HCT116 (cell line): ENCODE measurements at regions not wholly inside any gene's neighbourhood (a gene's known extent, or its start where the extent isn't known, plus 50 kb on each side); places are given as distances from the start of the nearest gene placed in this dataset.

ENCODE experiments used
- ATAC-seq: fragments of 200-7000 bp; cut with Tn5 transposase; 2 replicates; pipeline ENCODE4 v1.9.1; 2020; ENCODE audit warnings: mild to moderate bottlenecking, moderate library complexity
- BruUV-seq: library from RNA; stranded (reverse); fragments of 400-500 nt; replicated peaks from 2 replicates; lab custom pipeline; 2021; lab: Mats Ljungman, UMichigan
- CTCF ChIA-PET: fragments of 300-600 bp; sonication (Branson Sonifier 250); formaldehyde crosslinking; loops from one replicate; lab custom pipeline; 2021; ENCODE audit warnings: antibody characterized with exemption; lab: Charles Lee
- POLR2A ChIA-PET: fragments of 300-600, 350-600 bp; sonication (Branson Sonifier 250); formaldehyde crosslinking; loops from one replicate; lab custom pipeline; 2021; ENCODE audit warnings: antibody characterized with exemption; lab: Charles Lee
- RAD21 ChIA-PET, 2 experiments: fragments of 300-600 bp; sonication (Branson Sonifier 250); formaldehyde crosslinking; loops; one replicate each; lab custom pipeline; 2023; ENCODE audit warnings: low total read pairs in 2 of 2; ENCODE audit not compliant: uncharacterized antibody in 2 of 2, unreplicated experiment in 2 of 2, low non-redundant PET in 1 of 2; lab: Charles Lee
- DNase-seq: peaks from one replicate; pipeline ENCODE4 v3.0.0-alpha.2; 2010; ENCODE audit warnings: low read depth, low spot score
- H2AFZ ChIP-seq: fragments of 200-600 bp; shearing (Covaris generic), sonication (generic); 2 replicates; pipeline ENCODE4 v1.6.1; 2017; ENCODE audit warnings: low read depth, mixed run types, mixed read lengths, antibody characterized with exemption, low read length; ENCODE audit not compliant: poor library complexity, severe bottlenecking
- H3K27ac ChIP-seq: 2 replicates; pipeline ENCODE4 v1.5.1; 2012; ENCODE audit warnings: low read depth, low read length
- H3K27me3 ChIP-seq: fragments of 200-600 bp; sonication (generic); 2 replicates; pipeline ENCODE4 v1.6.1; 2016; ENCODE audit warnings: mixed run types, low read length, mixed read lengths; ENCODE audit not compliant: insufficient read depth
- H3K36me3 ChIP-seq, 2 experiments: fragments of 200-500 bp in 1 of 2; fragments of 200-600 bp in 1 of 2; sonication (Bioruptor generic) in 1 of 2; sonication (generic) in 1 of 2; 2 replicates each; pipeline versions ENCODE4 v1.5.1 to v1.6.1; 2014 to 2016; ENCODE audit warnings: low read length in 2 of 2, inconsistent platforms in 1 of 2, mixed read lengths in 1 of 2, mixed run types in 1 of 2; ENCODE audit not compliant: insufficient read depth in 2 of 2, control insufficient read depth in 1 of 2
- H3K4me1 ChIP-seq, 2 experiments: fragments of 200-600 bp in 1 of 2; sonication (generic) in 1 of 2; 2 replicates each; pipeline versions ENCODE4 v1.5.1 to v1.6.1; 2012 to 2017; ENCODE audit warnings: low read length in 2 of 2, inconsistent platforms in 1 of 2, mild to moderate bottlenecking in 1 of 2, mixed read lengths in 1 of 2, mixed run types in 1 of 2, moderate library complexity in 1 of 2; ENCODE audit not compliant: insufficient read depth in 2 of 2, control insufficient read depth in 1 of 2
- H3K4me2 ChIP-seq: fragments of 200-600 bp; sonication (generic); 2 replicates; pipeline ENCODE4 v1.6.1; 2017; ENCODE audit warnings: mixed run types, low read length, mixed read lengths
- H3K4me3 ChIP-seq, 2 experiments: fragments of 200-600 bp in 1 of 2; sonication (generic) in 1 of 2; replicated peaks in 1 of 2; 2 replicates each; pipeline ENCODE4 v1.5.1; 2011 to 2016; ENCODE audit warnings: low read length in 2 of 2, control low read depth in 1 of 2, low read depth in 1 of 2, mild to moderate bottlenecking in 1 of 2, mixed read lengths in 1 of 2, mixed run types in 1 of 2
- H3K79me2 ChIP-seq: fragments of 200-600 bp; sonication (generic); 2 replicates; pipeline ENCODE4 v1.6.1; 2017; ENCODE audit warnings: mild to moderate bottlenecking, mixed run types, low read length, moderate library complexity, mixed read lengths; ENCODE audit not compliant: insufficient read depth
- H3K9ac ChIP-seq: fragments of 200-600 bp; sonication (generic); 2 replicates; pipeline ENCODE4 v1.6.1; 2016; ENCODE audit warnings: low read length, mixed read lengths
- H3K9me2 ChIP-seq: fragments of 200-600 bp; sonication (generic), shearing (Covaris generic); 2 replicates; pipeline ENCODE4 v1.6.1; 2017; ENCODE audit warnings: mixed run types, mild to moderate bottlenecking, moderate library complexity; ENCODE audit not compliant: insufficient read depth
- H3K9me3 ChIP-seq, 2 experiments: fragments of 200-500 bp in 1 of 2; fragments of 200-600 bp in 1 of 2; sonication (Bioruptor generic) in 1 of 2; sonication (generic) in 1 of 2; 2 replicates each; pipeline ENCODE4 v1.6.1; 2014 to 2017; ENCODE audit warnings: low read length in 2 of 2, mixed read lengths in 2 of 2, inconsistent platforms in 1 of 2, low read depth in 1 of 2, mild to moderate bottlenecking in 1 of 2, mixed run types in 1 of 2, moderate library complexity in 1 of 2; ENCODE audit not compliant: control insufficient read depth in 1 of 2, insufficient read depth in 1 of 2
- H4K20me1 ChIP-seq: fragments of 200-600 bp; sonication (generic), shearing (Covaris generic); 2 replicates; pipeline ENCODE4 v1.6.1; 2017; ENCODE audit warnings: mixed run types, mild to moderate bottlenecking, moderate library complexity; ENCODE audit not compliant: insufficient read depth
- CBX3 ChIP-seq: IDR thresholded peaks from 2 replicates; pipeline ENCODE4 v1.6.1; 2012; ENCODE audit warnings: low read depth
- CEBPB ChIP-seq: IDR thresholded peaks from 2 replicates; pipeline ENCODE4 v1.6.1; 2012; ENCODE audit warnings: low read depth
- EGR1 ChIP-seq: IDR thresholded peaks from 2 replicates; pipeline ENCODE4 v1.6.1; 2012; ENCODE audit warnings: low read depth
- EZH2 ChIP-seq: fragments of 200-600 bp; sonication (generic); IDR thresholded peaks from 2 replicates; pipeline ENCODE4 v1.6.1; 2017; ENCODE audit warnings: antibody characterized with exemption, mixed run types
- FOSL1 ChIP-seq: IDR thresholded peaks from 2 replicates; pipeline ENCODE4 v1.6.1; 2012; ENCODE audit warnings: low read depth
- POLR2AphosphoS5 ChIP-seq: IDR thresholded peaks from 2 replicates; pipeline ENCODE4 v1.6.1; 2011; ENCODE audit warnings: mild to moderate bottlenecking, low read depth, low read length, moderate library complexity
- RAD21 ChIP-seq: IDR thresholded peaks from 2 replicates; pipeline ENCODE4 v1.6.1; 2012; ENCODE audit warnings: low read depth, mild to moderate bottlenecking
- SRF ChIP-seq: IDR thresholded peaks from 2 replicates; pipeline ENCODE4 v1.6.1; 2012; ENCODE audit warnings: low read depth
- ZNF274 ChIP-seq: fragments of 200-500 bp; sonication (Bioruptor generic); IDR thresholded peaks from 2 replicates; pipeline ENCODE4 v1.6.1; 2014; ENCODE audit warnings: mild to moderate bottlenecking, low read depth, low read length, inconsistent platforms
- intact Hi-C: fragments of 100-400 bp; cut with micrococcal nuclease; formaldehyde crosslinking; loops from 2 replicates; pipeline ENCODE4 v1.10.0; 2022
- TF ChIP-seq, protein P1 (sequence below): IDR thresholded peaks from 2 replicates; pipeline ENCODE4 v1.6.1; 2012
- TF ChIP-seq, protein P2 (sequence below): IDR thresholded peaks from 2 replicates; pipeline ENCODE4 v1.6.1; 2012; ENCODE audit warnings: low read depth
- TF ChIP-seq, protein P3 (sequence below): IDR thresholded peaks from 2 replicates; pipeline ENCODE4 v1.6.1; 2012
- TF ChIP-seq, protein P4 (sequence below): IDR thresholded peaks from 2 replicates; pipeline ENCODE4 v1.6.1; 2011; ENCODE audit warnings: mild to moderate bottlenecking, low read length, moderate library complexity; ENCODE audit not compliant: insufficient replicate concordance; ENCODE audit errors: extremely low read depth

DNA sequence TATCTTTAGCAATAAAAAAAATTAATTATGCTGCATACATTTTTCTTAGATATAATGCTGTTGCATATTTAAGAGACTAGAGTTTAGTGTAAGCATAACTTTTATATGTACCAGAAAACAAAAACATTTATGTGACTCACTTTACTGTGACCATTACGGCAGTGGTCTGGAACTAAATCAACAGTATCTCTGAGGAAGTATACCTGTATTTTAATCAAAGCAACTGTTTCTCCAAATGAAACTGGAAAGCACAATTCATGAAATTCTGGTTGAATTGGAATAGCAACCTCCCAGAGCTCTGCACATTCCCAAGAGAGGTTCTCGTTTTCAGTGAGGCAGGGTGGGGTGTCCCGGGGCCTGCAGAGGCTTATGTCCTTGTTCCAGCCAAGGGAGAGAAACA lies 112.2 kb upstream of the TACR1 start (continued):
- TF ChIP-seq POLR2AphosphoS5 (no peak), RAD21 (no peak), ZNF274 (no peak), EGR1 (no peak)
- TF ChIP-seq, protein P1, sequence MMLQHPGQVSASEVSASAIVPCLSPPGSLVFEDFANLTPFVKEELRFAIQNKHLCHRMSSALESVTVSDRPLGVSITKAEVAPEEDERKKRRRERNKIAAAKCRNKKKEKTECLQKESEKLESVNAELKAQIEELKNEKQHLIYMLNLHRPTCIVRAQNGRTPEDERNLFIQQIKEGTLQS, result no peak
- TF ChIP-seq, protein P2, sequence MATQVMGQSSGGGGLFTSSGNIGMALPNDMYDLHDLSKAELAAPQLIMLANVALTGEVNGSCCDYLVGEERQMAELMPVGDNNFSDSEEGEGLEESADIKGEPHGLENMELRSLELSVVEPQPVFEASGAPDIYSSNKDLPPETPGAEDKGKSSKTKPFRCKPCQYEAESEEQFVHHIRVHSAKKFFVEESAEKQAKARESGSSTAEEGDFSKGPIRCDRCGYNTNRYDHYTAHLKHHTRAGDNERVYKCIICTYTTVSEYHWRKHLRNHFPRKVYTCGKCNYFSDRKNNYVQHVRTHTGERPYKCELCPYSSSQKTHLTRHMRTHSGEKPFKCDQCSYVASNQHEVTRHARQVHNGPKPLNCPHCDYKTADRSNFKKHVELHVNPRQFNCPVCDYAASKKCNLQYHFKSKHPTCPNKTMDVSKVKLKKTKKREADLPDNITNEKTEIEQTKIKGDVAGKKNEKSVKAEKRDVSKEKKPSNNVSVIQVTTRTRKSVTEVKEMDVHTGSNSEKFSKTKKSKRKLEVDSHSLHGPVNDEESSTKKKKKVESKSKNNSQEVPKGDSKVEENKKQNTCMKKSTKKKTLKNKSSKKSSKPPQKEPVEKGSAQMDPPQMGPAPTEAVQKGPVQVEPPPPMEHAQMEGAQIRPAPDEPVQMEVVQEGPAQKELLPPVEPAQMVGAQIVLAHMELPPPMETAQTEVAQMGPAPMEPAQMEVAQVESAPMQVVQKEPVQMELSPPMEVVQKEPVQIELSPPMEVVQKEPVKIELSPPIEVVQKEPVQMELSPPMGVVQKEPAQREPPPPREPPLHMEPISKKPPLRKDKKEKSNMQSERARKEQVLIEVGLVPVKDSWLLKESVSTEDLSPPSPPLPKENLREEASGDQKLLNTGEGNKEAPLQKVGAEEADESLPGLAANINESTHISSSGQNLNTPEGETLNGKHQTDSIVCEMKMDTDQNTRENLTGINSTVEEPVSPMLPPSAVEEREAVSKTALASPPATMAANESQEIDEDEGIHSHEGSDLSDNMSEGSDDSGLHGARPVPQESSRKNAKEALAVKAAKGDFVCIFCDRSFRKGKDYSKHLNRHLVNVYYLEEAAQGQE, result no peak

DNA sequence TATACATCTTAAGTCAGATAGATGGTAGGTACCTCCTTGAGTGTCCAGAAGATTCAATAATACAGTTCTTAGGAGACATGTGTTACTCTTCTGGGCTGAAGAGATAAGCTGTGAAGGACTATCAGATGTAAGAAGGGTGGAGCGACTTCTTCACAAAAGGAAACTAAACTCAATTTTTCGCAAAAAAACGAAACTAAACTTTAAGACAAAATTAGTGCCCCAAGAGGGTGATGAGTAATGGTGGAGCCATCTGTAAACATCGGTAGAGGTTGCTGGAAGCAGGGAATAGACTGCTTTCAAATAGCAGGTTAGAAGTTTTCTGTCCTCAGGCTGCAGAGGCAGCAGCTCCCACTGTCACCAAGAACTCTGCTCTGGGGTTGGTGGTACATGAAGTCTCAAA lies 111.6 kb upstream of the TACR1 start:
- BruUV-seq, result no TSS peak
- Histone ChIP-seq H4K20me1 (no peaks in the 10 kb centered on the region), H3K9me2 (no peaks in the 10 kb centered on the region), H3K27me3 (no peaks in the 10 kb centered on the region), H3K9me3 (no peaks in the 10 kb centered on the region), H3K4me1 (no peaks in the 10 kb centered on the region), H3K4me2 (no peak overlapping the region), H3K36me3 (no peaks in the 10 kb centered on the region), H3K9ac (no peak overlapping the region), H2AFZ (no peak overlapping the region), H3K79me2 (no peaks in the 10 kb centered on the region), H3K27ac (no peak overlapping the region), H3K4me3 (no peak overlapping the region)
- TF ChIP-seq SRF, result no peak
- TF ChIP-seq EZH2, result no peak
- no peak for TF ChIP-seq FOSL1
- no peak for TF ChIP-seq ZNF274
- TF ChIP-seq, protein P3, sequence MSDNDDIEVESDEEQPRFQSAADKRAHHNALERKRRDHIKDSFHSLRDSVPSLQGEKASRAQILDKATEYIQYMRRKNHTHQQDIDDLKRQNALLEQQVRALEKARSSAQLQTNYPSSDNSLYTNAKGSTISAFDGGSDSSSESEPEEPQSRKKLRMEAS, result no peak
- TF ChIP-seq CBX3, result no peak
- TF ChIP-seq, protein P4, sequence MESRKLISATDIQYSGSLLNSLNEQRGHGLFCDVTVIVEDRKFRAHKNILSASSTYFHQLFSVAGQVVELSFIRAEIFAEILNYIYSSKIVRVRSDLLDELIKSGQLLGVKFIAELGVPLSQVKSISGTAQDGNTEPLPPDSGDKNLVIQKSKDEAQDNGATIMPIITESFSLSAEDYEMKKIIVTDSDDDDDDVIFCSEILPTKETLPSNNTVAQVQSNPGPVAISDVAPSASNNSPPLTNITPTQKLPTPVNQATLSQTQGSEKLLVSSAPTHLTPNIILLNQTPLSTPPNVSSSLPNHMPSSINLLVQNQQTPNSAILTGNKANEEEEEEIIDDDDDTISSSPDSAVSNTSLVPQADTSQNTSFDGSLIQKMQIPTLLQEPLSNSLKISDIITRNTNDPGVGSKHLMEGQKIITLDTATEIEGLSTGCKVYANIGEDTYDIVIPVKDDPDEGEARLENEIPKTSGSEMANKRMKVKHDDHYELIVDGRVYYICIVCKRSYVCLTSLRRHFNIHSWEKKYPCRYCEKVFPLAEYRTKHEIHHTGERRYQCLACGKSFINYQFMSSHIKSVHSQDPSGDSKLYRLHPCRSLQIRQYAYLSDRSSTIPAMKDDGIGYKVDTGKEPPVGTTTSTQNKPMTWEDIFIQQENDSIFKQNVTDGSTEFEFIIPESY, result no peak
- TF ChIP-seq CEBPB, result no peak
- CTCF ChIA-PET, result no interaction called here
- ATAC-seq (no peak), DNase-seq (no peak)
- intact Hi-C loops, result no loop called here
- POLR2A ChIA-PET, result no interaction called here
- RAD21 ChIA-PET, result no interaction called here
